GM10266 (cell line): ENCODE measurements at regions not wholly inside any gene's neighbourhood (a gene's known extent, or its start where the extent isn't known, plus 50 kb on each side); places are given as distances from the start of the nearest gene placed in this dataset.
"Not testable (repeated sequence)": the region's sequence is repeated elsewhere in the genome, so short reads cannot be mapped to it uniquely, and the experiment has no call there.

Experiments
- DNase-seq: peaks from one replicate; pipeline ENCODE4 v3.0.0; 2012; ENCODE audit errors: extremely low spot score
- TF ChIP-seq, protein P1 (sequence below): IDR thresholded peaks from 2 replicates; pipeline ENCODE4 v1.5.1; 2012; ENCODE audit warnings: mild to moderate bottlenecking, low read depth; ENCODE audit not compliant: control insufficient read depth, insufficient read depth; ENCODE audit errors: missing control alignments

- DNase-seq, result no peak
- TF ChIP-seq, protein P1, sequence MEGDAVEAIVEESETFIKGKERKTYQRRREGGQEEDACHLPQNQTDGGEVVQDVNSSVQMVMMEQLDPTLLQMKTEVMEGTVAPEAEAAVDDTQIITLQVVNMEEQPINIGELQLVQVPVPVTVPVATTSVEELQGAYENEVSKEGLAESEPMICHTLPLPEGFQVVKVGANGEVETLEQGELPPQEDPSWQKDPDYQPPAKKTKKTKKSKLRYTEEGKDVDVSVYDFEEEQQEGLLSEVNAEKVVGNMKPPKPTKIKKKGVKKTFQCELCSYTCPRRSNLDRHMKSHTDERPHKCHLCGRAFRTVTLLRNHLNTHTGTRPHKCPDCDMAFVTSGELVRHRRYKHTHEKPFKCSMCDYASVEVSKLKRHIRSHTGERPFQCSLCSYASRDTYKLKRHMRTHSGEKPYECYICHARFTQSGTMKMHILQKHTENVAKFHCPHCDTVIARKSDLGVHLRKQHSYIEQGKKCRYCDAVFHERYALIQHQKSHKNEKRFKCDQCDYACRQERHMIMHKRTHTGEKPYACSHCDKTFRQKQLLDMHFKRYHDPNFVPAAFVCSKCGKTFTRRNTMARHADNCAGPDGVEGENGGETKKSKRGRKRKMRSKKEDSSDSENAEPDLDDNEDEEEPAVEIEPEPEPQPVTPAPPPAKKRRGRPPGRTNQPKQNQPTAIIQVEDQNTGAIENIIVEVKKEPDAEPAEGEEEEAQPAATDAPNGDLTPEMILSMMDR, result no peak
Observed at GRCh38 chr18:65221736-65222135, 529.1 kb upstream of the CDH7 start.

- TF ChIP-seq, protein P1, result no peak
- DNase-seq, result no peak
Observed at GRCh38 chr18:65221115-65221514, 529.7 kb upstream of the CDH7 start.

DNA sequence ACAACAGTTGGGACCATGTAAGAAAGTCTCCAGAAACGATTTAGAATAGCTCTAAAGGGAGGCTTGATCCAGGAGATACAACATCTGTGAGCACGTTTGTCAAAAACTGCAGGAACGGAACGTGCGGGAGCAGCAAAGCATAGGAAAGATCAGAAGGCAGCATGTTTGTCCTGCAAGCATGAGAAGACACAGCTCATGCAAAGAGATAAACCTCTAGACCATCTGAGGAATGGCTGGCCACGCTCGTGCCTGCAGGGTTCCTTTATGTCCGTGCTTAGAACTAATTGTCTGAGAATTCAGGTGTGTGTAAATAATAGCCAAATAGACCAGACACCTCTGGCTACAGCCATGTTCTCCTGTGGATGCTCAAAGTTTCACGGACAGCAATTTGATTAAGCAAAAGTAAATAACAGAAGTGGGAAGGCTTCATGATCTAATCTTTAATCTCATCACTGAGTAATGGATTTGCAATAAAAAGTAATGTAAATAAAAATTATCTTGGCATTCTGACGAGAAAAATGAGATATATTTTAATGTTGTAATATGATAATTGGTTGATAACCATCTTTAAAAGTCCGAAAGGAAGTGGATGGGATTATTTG is 534.8 kb upstream of the CDH7 start:
- DNase-seq, result no peak
- TF ChIP-seq, protein P1, result no peak

- TF ChIP-seq, protein P1, result no peak
- no peak for DNase-seq
Observed at GRCh38 chr18:65214456-65214855, 536.4 kb upstream of the CDH7 start.

DNA sequence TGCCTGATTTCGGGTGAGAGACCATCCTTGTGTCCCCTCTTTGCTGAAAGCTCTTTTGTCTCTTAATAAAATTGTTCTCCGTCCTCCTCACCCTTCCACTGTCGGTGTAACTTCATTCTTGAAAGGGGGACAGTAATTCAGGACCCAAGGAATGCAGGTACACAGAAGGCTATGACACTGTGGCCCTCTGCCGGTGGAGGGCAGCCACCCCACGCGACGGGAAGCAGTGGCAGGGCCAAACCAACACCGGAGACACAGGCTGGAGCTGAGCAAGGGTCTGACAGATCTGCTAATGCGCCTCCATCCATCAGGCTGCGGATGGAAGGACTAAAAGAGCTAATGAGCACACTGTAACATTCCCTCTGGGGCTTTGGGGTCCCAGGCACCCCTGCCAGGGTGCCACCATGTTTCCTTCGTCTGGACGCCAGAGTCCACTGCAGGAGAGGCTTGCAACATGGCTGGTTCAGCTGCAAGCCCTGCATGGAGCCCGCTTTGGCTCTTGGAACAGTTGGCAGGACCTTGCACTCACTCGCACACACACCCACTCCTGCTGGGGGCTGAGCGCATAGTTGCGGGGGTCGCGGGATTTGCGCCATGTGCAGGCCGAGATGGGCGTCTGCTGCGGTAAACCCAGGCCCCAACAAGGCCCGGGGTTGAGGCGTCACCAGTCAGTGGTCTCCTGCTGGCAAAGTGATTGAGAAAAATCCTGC is 544.1 kb upstream of the CDH7 start:
- TF ChIP-seq, protein P1, result no peak
- DNase-seq, result no peak

GRCh38 chr18:65202091-65202490 is 548.7 kb upstream of the CDH7 start:
- TF ChIP-seq, protein P1, result no peak
- DNase-seq, result no peak

GRCh38 chr18:65175681-65176080 is 575.1 kb upstream of the CDH7 start:
- DNase-seq, result no peak
- TF ChIP-seq, protein P1, result no peak

- DNase-seq, result not testable (repeated sequence)
Observed at GRCh38 chr18:65162086-65162485, 588.7 kb upstream of the CDH7 start.
